Calu3 (cell line): ENCODE measurements at regions not wholly inside any gene's neighbourhood (a gene's known extent, or its start where the extent isn't known, plus 50 kb on each side); places are given as distances from the start of the nearest gene placed in this dataset.

Experiments
- BruUV-seq: library from RNA; stranded (reverse); fragments of 400-500 nt; replicated peaks from 2 replicates; lab custom pipeline; 2021; lab: Mats Ljungman, UMichigan
- CTCF ChIA-PET: fragments of 300-600 bp; sonication (Branson Sonifier 250); formaldehyde crosslinking; loops from one replicate; lab custom pipeline; 2022; ENCODE audit warnings: antibody characterized with exemption; lab: Charles Lee
- DNase-seq: peaks from one replicate; pipeline ENCODE4 v3.0.0; 2022
- H3K27ac Mint-ChIP-seq: one replicate; pipeline ENCODE4 v1.8.0; 2022; ENCODE audit warnings: mixed read lengths; ENCODE audit not compliant: unreplicated experiment
- H3K27me3 Mint-ChIP-seq: one replicate; pipeline ENCODE4 v1.8.0; 2022; ENCODE audit warnings: mixed read lengths; ENCODE audit not compliant: unreplicated experiment
- H3K36me3 Mint-ChIP-seq: one replicate; pipeline ENCODE4 v1.8.0; 2022; ENCODE audit warnings: mild to moderate bottlenecking, moderate library complexity, mixed read lengths; ENCODE audit not compliant: insufficient read depth, unreplicated experiment
- H3K4me1 Mint-ChIP-seq: one replicate; pipeline ENCODE4 v1.8.0; 2022; ENCODE audit warnings: mild to moderate bottlenecking, low read depth, mixed read lengths; ENCODE audit not compliant: unreplicated experiment
- H3K4me3 Mint-ChIP-seq: one replicate; pipeline ENCODE4 v1.8.0; 2022; ENCODE audit warnings: mild to moderate bottlenecking, low read depth, moderate library complexity, mixed read lengths; ENCODE audit not compliant: unreplicated experiment
- H3K9me3 Mint-ChIP-seq: one replicate; pipeline ENCODE4 v1.8.0; 2022; ENCODE audit warnings: low read depth, mixed read lengths; ENCODE audit not compliant: unreplicated experiment
- intact Hi-C: fragments of 100-400 bp; cut with micrococcal nuclease; formaldehyde crosslinking; loops from one replicate; pipeline ENCODE4 v1.10.0; 2022; ENCODE audit not compliant: unreplicated experiment
- TF ChIP-seq, protein P1 (sequence below): fragments of 200-600 bp; IDR thresholded peaks from one replicate; pipeline ENCODE4 v1.8.0; 2022; ENCODE audit warnings: antibody characterized with exemption; ENCODE audit not compliant: unreplicated experiment

DNA sequence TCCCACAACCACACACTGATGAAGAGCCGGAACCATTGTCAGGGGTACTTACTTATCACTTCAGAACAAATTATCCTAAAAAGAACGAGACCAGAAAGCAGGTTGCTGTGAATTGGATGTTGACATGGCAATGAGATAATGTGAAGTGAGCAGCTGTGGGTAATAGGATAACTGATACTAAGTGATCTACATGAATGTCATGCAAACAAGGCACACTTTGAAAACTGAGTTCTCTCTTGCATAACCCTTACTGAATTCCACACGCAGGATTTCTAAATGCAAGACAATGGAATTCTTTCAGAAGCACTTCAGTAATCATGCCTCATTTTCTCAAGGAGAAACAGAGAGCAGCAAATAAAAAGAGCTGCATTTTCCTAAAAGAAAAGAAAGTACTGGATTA, 242.5 kb upstream of the TMEM229A start:
- TF ChIP-seq, protein P1, sequence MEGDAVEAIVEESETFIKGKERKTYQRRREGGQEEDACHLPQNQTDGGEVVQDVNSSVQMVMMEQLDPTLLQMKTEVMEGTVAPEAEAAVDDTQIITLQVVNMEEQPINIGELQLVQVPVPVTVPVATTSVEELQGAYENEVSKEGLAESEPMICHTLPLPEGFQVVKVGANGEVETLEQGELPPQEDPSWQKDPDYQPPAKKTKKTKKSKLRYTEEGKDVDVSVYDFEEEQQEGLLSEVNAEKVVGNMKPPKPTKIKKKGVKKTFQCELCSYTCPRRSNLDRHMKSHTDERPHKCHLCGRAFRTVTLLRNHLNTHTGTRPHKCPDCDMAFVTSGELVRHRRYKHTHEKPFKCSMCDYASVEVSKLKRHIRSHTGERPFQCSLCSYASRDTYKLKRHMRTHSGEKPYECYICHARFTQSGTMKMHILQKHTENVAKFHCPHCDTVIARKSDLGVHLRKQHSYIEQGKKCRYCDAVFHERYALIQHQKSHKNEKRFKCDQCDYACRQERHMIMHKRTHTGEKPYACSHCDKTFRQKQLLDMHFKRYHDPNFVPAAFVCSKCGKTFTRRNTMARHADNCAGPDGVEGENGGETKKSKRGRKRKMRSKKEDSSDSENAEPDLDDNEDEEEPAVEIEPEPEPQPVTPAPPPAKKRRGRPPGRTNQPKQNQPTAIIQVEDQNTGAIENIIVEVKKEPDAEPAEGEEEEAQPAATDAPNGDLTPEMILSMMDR, result no peak
- CTCF ChIA-PET, result no interaction called here
- BruUV-seq, result no TSS peak
- Mint-ChIP-seq H3K36me3 (no peaks in the 10 kb centered on the region), H3K27ac (no peak overlapping the region), H3K27me3 (no peaks in the 10 kb centered on the region), H3K9me3 (no peaks in the 10 kb centered on the region), H3K4me3 (no peak overlapping the region), H3K4me1 (no peaks in the 10 kb centered on the region)
- intact Hi-C loops, result no loop called here
- DNase-seq, result no peak

DNA sequence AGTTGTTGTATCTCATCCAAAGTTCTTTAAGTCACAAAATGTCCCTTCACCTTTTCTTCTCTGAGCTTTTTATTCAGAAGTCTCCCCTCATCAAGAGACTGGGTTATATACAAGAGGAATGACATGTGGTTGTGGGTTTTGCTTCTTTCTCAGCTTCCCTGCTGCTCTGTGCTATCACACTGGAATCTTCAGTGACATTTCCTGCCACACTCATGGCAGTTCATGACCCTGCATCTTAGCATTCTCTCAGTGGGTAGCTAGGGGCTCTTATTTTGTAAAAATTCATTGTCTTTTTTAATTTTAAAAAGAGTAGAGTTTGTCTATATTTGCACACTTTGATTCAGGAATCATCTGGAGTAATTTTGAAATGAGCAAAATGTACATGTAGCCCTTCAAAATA, 236.9 kb upstream of the TMEM229A start:
- no peaks in the 10 kb centered on the region for H3K9me3 Mint-ChIP-seq
- BruUV-seq, result no TSS peak
- H3K27ac Mint-ChIP-seq, result no peak overlapping the region
- DNase-seq, result no peak
- no peaks in the 10 kb centered on the region for H3K27me3 Mint-ChIP-seq
- no peak overlapping the region for H3K4me3 Mint-ChIP-seq
- no peaks in the 10 kb centered on the region for H3K36me3 Mint-ChIP-seq
- TF ChIP-seq, protein P1, result no peak
- intact Hi-C loops, result no loop called here
- CTCF ChIA-PET, result no interaction called here
- H3K4me1 Mint-ChIP-seq, result no peaks in the 10 kb centered on the region

DNA sequence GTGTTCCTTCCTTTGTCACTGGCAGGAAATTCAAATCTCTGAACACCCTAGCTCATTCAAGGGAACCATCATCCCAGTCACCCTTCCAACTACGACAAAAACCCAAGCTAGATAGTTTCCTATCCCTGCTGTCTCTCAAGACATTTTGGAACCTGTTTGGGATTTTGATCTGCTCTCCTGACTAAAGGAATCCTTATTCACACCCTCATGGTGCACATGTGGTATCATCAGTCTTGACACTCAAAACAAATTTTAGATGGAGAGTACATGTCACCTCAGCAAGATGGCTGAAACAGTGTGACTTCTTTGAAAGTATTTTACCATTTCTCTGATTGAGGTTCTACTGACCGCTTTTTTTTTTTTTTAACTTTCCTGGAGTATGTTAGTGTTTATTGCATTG, 234.3 kb upstream of the TMEM229A start:
- TF ChIP-seq, protein P1, result no peak
- no TSS peak for BruUV-seq

GRCh38 chr7:124263232-124263827, 230.5 kb upstream of the TMEM229A start:
- BruUV-seq, result no TSS peak
- no peaks in the 10 kb centered on the region for H3K36me3 Mint-ChIP-seq
- CTCF ChIA-PET, result interaction anchor here (1.3 kb wide), 1 partner anchor 503 kb away, joined by 3 read pairs; the partner anchor contains the start of gene GPR37
- peak; percentile 56 for DNase-seq
- intact Hi-C loops, result no loop called here
- no peaks in the 10 kb centered on the region for H3K27me3 Mint-ChIP-seq
- no peak overlapping the region for H3K4me3 Mint-ChIP-seq
- peak overlapping the region; percentile 33 for H3K27ac Mint-ChIP-seq
- peaks cover 7% of the 10 kb centered on the region for H3K4me1 Mint-ChIP-seq
- TF ChIP-seq, protein P1, result no peak
- peaks cover 3% of the 10 kb centered on the region for H3K9me3 Mint-ChIP-seq

More for the DNA sequence above, 234.3 kb upstream of the TMEM229A start:
- CTCF ChIA-PET, result interaction anchor here (0.7 kb wide), 1 partner anchor 11 kb away, joined by 5 read pairs; no protein-coding TSS in a partner anchor
- Mint-ChIP-seq H3K27me3 (no peaks in the 10 kb centered on the region), H3K36me3 (no peaks in the 10 kb centered on the region), H3K27ac (no peak overlapping the region), H3K4me3 (no peak overlapping the region), H3K4me1 (peaks cover 7% of the 10 kb centered on the region), H3K9me3 (no peaks in the 10 kb centered on the region)
- DNase-seq, result no peak
- intact Hi-C loops, result no loop called here
